ENCODE measurements at regions not wholly inside any gene's neighbourhood (a gene's known extent, or its start where the extent isn't known, plus 50 kb on each side); places are given as distances from the start of the nearest gene placed in this dataset.

DNA sequence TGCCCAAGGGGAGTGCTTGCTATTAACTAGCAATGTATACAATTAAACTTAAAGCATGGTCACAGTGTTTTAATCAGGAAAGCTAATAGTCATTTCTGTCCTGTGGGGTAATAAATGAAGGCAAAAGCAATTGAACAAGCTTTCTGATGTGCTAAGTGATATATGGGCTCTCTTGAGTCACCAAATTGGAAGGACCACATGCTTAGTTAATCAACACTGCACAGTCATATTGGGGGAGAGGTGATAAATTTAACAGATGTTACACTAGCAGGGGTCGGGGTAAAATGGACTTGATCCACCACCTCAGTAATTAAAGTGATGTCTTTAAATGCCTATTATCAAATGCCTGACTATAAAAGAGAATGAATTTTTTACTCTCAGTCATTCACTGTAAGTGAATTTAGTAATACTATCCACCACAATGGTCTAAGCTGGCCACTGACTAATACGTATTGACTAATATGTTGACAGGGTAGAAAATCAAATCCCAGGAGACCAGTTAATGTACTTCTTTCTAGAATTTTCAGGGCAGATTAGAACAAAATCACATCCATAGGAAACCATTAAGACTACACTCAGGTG, 736.3 kb downstream of the RPS29 start:
- CTCF ChIA-PET = no interaction called here

More for the DNA sequence above, 736.3 kb downstream of the RPS29 start:
- Histone ChIP-seq H3K4me2 (ENCODE audit: low read length) (no peak overlapping the region), H3K27ac (ENCODE audit: low read depth, low read length) (no peak overlapping the region), H3K9me2 (ENCODE audit: insufficient read depth) (no peaks in the 10 kb centered on the region), H2AFZ (ENCODE audit: low read depth, low read length, poor library complexity, severe bottlenecking) (no peak overlapping the region), H3K9ac (ENCODE audit: low read length) (no peak overlapping the region), H3K79me2 (ENCODE audit: insufficient read depth, low read length) (no peaks in the 10 kb centered on the region), H3K36me3 (ENCODE audit: control insufficient read depth in 1 of 2, insufficient read depth in 2 of 2, low read length in 2 of 2) (no peaks in the 10 kb centered on the region), H3K27me3 (ENCODE audit: insufficient read depth, low read length) (no peaks in the 10 kb centered on the region), H4K20me1 (ENCODE audit: insufficient read depth) (no peaks in the 10 kb centered on the region), H3K4me1 (ENCODE audit: control insufficient read depth in 1 of 2, insufficient read depth in 2 of 2, low read length in 2 of 2) (no peaks in the 10 kb centered on the region), H3K4me3 (replicated peaks in 1 of 2; ENCODE audit: low read depth in 1 of 2, low read length in 2 of 2) (no peak overlapping the region), H3K9me3 (ENCODE audit: control insufficient read depth in 1 of 2, insufficient read depth in 1 of 2, low read depth in 1 of 2, low read length in 2 of 2) (no peaks in the 10 kb centered on the region)
- BruUV-seq (replicated peaks) = no TSS peak
- ATAC-seq (no peak), DNase-seq (ENCODE audit: low read depth, low spot score) (no peak)
- intact Hi-C loops (cut with micrococcal nuclease) = no loop called here
- TF ChIP-seq, protein P1, sequence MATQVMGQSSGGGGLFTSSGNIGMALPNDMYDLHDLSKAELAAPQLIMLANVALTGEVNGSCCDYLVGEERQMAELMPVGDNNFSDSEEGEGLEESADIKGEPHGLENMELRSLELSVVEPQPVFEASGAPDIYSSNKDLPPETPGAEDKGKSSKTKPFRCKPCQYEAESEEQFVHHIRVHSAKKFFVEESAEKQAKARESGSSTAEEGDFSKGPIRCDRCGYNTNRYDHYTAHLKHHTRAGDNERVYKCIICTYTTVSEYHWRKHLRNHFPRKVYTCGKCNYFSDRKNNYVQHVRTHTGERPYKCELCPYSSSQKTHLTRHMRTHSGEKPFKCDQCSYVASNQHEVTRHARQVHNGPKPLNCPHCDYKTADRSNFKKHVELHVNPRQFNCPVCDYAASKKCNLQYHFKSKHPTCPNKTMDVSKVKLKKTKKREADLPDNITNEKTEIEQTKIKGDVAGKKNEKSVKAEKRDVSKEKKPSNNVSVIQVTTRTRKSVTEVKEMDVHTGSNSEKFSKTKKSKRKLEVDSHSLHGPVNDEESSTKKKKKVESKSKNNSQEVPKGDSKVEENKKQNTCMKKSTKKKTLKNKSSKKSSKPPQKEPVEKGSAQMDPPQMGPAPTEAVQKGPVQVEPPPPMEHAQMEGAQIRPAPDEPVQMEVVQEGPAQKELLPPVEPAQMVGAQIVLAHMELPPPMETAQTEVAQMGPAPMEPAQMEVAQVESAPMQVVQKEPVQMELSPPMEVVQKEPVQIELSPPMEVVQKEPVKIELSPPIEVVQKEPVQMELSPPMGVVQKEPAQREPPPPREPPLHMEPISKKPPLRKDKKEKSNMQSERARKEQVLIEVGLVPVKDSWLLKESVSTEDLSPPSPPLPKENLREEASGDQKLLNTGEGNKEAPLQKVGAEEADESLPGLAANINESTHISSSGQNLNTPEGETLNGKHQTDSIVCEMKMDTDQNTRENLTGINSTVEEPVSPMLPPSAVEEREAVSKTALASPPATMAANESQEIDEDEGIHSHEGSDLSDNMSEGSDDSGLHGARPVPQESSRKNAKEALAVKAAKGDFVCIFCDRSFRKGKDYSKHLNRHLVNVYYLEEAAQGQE (IDR thresholded peaks at IDR 0.05; ENCODE audit: low read depth) = no peak
- TF ChIP-seq ELF1 (IDR thresholded peaks at IDR 0.05; ENCODE audit: borderline replicate concordance, low read depth) = no peak
- TF ChIP-seq CEBPB (IDR thresholded peaks at IDR 0.05; ENCODE audit: low read depth) = no peak
- no peak for TF ChIP-seq SP1 (IDR thresholded peaks at IDR 0.05; ENCODE audit: low read depth)
- TF ChIP-seq SIN3A (IDR thresholded peaks at IDR 0.05; ENCODE audit: low read depth) = no peak
- TF ChIP-seq EZH2phosphoT487 (IDR thresholded peaks at IDR 0.05; ENCODE audit: borderline replicate concordance) = no peak
- TF ChIP-seq, protein P2, sequence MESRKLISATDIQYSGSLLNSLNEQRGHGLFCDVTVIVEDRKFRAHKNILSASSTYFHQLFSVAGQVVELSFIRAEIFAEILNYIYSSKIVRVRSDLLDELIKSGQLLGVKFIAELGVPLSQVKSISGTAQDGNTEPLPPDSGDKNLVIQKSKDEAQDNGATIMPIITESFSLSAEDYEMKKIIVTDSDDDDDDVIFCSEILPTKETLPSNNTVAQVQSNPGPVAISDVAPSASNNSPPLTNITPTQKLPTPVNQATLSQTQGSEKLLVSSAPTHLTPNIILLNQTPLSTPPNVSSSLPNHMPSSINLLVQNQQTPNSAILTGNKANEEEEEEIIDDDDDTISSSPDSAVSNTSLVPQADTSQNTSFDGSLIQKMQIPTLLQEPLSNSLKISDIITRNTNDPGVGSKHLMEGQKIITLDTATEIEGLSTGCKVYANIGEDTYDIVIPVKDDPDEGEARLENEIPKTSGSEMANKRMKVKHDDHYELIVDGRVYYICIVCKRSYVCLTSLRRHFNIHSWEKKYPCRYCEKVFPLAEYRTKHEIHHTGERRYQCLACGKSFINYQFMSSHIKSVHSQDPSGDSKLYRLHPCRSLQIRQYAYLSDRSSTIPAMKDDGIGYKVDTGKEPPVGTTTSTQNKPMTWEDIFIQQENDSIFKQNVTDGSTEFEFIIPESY (IDR thresholded peaks at IDR 0.05; ENCODE audit: extremely low read depth, insufficient replicate concordance, low read length) = no peak
- TF ChIP-seq, protein P3, sequence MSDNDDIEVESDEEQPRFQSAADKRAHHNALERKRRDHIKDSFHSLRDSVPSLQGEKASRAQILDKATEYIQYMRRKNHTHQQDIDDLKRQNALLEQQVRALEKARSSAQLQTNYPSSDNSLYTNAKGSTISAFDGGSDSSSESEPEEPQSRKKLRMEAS (IDR thresholded peaks at IDR 0.05) = no peak
- TF ChIP-seq ZFX (IDR thresholded peaks at IDR 0.05) = no peak
- TF ChIP-seq SRF (IDR thresholded peaks at IDR 0.05; ENCODE audit: low read depth) = no peak
- ChIA-PET RAD21 (ENCODE audit: low non-redundant PET in 1 of 2, low total read pairs in 2 of 2, uncharacterized antibody in 2 of 2, unreplicated experiment in 2 of 2) (no interaction called here), POLR2A (no interaction called here)
